ENCODE measurements at regions not wholly inside any gene's neighbourhood (a gene's known extent, or its start where the extent isn't known, plus 50 kb on each side); places are given as distances from the start of the nearest gene placed in this dataset.

DNA sequence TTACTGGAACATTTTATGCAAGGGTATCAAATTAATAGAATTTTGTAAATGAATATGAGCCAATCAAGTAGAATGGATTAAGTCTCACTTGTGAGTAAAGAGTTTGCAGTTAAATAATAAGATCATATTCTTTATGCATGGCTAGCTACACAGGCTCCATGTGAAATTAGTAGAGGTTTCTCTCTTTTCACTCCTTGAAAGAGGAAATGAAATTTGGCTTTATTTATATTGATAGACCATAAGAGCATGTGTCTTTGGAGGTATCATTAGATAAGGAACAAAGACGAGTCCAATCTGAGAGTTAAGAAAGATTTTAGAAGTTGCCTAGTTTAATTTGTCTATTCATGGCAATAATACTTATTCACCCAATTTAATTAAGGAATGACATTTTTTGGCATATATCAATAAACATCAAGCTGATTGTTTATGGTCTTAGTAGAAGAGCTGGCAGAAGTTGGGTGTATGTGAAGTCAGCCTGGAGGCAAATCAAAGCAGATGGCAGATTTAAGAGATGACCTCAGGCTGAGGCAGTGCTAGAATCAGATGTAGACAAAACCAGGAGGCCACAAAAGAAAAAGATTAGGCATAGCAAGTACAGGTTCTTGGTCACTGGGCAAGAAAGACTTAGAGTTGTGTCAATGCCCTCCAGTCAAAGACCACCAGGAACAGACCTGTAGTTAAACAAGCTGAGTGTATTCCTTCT, 406.5 kb upstream of the ARHGEF26 start (continued):
- TF ChIP-seq, protein P1, sequence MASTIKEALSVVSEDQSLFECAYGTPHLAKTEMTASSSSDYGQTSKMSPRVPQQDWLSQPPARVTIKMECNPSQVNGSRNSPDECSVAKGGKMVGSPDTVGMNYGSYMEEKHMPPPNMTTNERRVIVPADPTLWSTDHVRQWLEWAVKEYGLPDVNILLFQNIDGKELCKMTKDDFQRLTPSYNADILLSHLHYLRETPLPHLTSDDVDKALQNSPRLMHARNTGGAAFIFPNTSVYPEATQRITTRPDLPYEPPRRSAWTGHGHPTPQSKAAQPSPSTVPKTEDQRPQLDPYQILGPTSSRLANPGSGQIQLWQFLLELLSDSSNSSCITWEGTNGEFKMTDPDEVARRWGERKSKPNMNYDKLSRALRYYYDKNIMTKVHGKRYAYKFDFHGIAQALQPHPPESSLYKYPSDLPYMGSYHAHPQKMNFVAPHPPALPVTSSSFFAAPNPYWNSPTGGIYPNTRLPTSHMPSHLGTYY (CRISPR knock-in tag; IDR thresholded peaks at IDR 0.05), result no peak

DNA sequence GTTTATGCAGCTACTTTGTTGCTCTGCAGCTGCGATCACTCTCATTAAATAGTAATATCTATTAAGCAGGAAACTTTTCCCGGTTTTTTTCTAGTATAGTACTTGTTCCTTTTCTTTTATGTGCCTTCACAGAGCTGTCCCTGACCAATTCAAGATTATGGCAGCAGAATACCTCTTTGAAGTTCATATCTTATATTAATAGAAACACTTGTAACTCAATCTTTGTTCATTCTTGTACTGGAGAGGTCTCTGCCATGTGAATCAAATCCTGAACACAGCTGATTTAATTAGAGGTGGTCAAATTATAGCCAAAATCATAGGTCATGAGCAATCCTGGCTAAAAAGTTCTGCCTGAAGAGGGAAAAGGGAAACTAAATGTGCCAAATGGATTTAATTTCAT, 399.0 kb upstream of the ARHGEF26 start:
- no peak overlapping the region for H3K4me3 Mint-ChIP-seq
- H3K36me3 Mint-ChIP-seq, result no peaks in the 10 kb centered on the region
- CTCF ChIA-PET, result interaction anchor here (1.1 kb wide), 1 partner anchor 46 kb away, joined by 3 read pairs; no protein-coding TSS in a partner anchor
- DNase-seq (ENCODE audit: low spot score) (no peak), ATAC-seq (no peak)
- no peaks in the 10 kb centered on the region for H3K9me3 Mint-ChIP-seq
- H3K27ac Mint-ChIP-seq, result no peak overlapping the region; the same call in 1 of the 2 replicates
- POLR2A ChIA-PET, result no interaction called here
- peaks cover 4% of the 10 kb centered on the region; the same call in 1 of the 2 replicates for H3K4me1 Mint-ChIP-seq
- H3K27me3 Mint-ChIP-seq (ENCODE audit: low read depth), result no peaks in the 10 kb centered on the region
- TF ChIP-seq FOXK1 (CRISPR knock-in tag; IDR thresholded peaks at IDR 0.05) (no peak), HMGA2 (CRISPR knock-in tag; IDR thresholded peaks at IDR 0.05) (no peak)
- TF ChIP-seq, protein P2, sequence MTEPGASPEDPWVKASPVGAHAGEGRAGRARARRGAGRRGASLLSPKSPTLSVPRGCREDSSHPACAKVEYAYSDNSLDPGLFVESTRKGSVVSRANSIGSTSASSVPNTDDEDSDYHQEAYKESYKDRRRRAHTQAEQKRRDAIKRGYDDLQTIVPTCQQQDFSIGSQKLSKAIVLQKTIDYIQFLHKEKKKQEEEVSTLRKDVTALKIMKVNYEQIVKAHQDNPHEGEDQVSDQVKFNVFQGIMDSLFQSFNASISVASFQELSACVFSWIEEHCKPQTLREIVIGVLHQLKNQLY (CRISPR knock-in tag; IDR thresholded peaks at IDR 0.05), result no peak
- TF ChIP-seq, protein P3, sequence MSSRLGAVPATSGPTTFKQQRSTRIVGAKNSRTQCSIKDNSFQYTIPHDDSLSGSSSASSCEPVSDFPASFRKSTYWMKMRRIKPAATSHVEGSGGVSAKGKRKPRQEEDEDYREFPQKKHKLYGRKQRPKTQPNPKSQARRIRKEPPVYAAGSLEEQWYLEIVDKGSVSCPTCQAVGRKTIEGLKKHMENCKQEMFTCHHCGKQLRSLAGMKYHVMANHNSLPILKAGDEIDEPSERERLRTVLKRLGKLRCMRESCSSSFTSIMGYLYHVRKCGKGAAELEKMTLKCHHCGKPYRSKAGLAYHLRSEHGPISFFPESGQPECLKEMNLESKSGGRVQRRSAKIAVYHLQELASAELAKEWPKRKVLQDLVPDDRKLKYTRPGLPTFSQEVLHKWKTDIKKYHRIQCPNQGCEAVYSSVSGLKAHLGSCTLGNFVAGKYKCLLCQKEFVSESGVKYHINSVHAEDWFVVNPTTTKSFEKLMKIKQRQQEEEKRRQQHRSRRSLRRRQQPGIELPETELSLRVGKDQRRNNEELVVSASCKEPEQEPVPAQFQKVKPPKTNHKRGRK (CRISPR knock-in tag; IDR thresholded peaks at IDR 0.05; ENCODE audit: borderline replicate concordance), result no peak

DNA sequence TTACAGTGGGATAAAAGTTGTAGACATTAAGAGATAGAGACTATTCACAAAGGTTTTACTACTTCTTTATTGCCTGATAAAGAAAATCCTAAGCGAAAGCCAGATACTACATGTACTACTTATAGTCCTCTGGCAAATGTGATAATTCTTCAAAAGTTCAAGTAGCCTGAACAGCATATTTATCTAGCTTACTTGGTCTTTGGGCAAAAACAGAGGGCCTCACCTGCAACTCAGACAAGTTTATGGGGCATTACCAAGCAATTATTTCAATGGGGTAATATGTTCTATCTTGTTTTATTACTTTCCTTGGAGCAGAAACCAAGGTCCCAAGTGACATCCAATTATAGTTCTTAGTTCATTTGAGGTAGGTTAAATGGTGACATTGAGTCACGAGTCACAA, 390.1 kb upstream of the ARHGEF26 start:
- Mint-ChIP-seq H3K27me3 (ENCODE audit: low read depth) (no peaks in the 10 kb centered on the region), H3K36me3 (peaks cover 19% of the 10 kb centered on the region), H3K4me3 (no peak overlapping the region), H3K27ac (no peak overlapping the region), H3K4me1 (no peaks in the 10 kb centered on the region), H3K9me3 (peaks cover 39% of the 10 kb centered on the region)
- no peak for ATAC-seq
- no peak for DNase-seq (ENCODE audit: low spot score)
- TF ChIP-seq MXD4 (CRISPR knock-in tag; IDR thresholded peaks at IDR 0.05; ENCODE audit: borderline replicate concordance) (no peak), ZNF416 (CRISPR knock-in tag; IDR thresholded peaks at IDR 0.05) (no peak), HMGA2 (CRISPR knock-in tag; IDR thresholded peaks at IDR 0.05) (no peak), ETV6 (CRISPR knock-in tag; IDR thresholded peaks at IDR 0.05) (no peak), ZNF232 (CRISPR knock-in tag; IDR thresholded peaks at IDR 0.05) (no peak), EMX1 (CRISPR knock-in tag; IDR thresholded peaks at IDR 0.05) (no peak), ZNF121 (CRISPR knock-in tag; IDR thresholded peaks at IDR 0.05) (no peak), FOXP1 (CRISPR knock-in tag; IDR thresholded peaks at IDR 0.05; ENCODE audit: borderline replicate concordance) (no peak), GTF2I (CRISPR knock-in tag; conservative IDR thresholded peaks at IDR 0.05) (no peak), NFYB (CRISPR knock-in tag; conservative IDR thresholded peaks at IDR 0.05; ENCODE audit: low read depth) (no peak), TEAD1 (CRISPR knock-in tag; IDR thresholded peaks at IDR 0.05) (no peak)
- TF ChIP-seq, protein P4, sequence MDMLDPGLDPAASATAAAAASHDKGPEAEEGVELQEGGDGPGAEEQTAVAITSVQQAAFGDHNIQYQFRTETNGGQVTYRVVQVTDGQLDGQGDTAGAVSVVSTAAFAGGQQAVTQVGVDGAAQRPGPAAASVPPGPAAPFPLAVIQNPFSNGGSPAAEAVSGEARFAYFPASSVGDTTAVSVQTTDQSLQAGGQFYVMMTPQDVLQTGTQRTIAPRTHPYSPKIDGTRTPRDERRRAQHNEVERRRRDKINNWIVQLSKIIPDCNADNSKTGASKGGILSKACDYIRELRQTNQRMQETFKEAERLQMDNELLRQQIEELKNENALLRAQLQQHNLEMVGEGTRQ (CRISPR knock-in tag; IDR thresholded peaks at IDR 0.05), result no peak
- TF ChIP-seq, protein P5, sequence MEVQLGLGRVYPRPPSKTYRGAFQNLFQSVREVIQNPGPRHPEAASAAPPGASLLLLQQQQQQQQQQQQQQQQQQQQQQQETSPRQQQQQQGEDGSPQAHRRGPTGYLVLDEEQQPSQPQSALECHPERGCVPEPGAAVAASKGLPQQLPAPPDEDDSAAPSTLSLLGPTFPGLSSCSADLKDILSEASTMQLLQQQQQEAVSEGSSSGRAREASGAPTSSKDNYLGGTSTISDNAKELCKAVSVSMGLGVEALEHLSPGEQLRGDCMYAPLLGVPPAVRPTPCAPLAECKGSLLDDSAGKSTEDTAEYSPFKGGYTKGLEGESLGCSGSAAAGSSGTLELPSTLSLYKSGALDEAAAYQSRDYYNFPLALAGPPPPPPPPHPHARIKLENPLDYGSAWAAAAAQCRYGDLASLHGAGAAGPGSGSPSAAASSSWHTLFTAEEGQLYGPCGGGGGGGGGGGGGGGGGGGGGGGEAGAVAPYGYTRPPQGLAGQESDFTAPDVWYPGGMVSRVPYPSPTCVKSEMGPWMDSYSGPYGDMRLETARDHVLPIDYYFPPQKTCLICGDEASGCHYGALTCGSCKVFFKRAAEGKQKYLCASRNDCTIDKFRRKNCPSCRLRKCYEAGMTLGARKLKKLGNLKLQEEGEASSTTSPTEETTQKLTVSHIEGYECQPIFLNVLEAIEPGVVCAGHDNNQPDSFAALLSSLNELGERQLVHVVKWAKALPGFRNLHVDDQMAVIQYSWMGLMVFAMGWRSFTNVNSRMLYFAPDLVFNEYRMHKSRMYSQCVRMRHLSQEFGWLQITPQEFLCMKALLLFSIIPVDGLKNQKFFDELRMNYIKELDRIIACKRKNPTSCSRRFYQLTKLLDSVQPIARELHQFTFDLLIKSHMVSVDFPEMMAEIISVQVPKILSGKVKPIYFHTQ (CRISPR knock-in tag; IDR thresholded peaks at IDR 0.05), result no peak
- TF ChIP-seq, protein P6, sequence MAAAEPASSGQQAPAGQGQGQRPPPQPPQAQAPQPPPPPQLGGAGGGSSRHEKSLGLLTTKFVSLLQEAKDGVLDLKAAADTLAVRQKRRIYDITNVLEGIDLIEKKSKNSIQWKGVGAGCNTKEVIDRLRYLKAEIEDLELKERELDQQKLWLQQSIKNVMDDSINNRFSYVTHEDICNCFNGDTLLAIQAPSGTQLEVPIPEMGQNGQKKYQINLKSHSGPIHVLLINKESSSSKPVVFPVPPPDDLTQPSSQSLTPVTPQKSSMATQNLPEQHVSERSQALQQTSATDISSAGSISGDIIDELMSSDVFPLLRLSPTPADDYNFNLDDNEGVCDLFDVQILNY (CRISPR knock-in tag; IDR thresholded peaks at IDR 0.05), result no peak
- TF ChIP-seq, protein P7, sequence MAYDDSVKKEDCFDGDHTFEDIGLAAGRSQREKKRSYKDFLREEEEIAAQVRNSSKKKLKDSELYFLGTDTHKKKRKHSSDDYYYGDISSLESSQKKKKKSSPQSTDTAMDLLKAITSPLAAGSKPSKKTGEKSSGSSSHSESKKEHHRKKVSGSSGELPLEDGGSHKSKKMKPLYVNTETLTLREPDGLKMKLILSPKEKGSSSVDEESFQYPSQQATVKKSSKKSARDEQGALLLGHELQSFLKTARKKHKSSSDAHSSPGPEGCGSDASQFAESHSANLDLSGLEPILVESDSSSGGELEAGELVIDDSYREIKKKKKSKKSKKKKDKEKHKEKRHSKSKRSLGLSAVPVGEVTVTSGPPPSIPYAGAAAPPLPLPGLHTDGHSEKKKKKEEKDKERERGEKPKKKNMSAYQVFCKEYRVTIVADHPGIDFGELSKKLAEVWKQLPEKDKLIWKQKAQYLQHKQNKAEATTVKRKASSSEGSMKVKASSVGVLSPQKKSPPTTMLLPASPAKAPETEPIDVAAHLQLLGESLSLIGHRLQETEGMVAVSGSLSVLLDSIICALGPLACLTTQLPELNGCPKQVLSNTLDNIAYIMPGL (CRISPR knock-in tag; IDR thresholded peaks at IDR 0.05), result no peak
- CTCF ChIA-PET, result no interaction called here
- POLR2A ChIA-PET, result no interaction called here

Measured in WTC11 (cell line).